ENCODE measurements at regions not wholly inside any gene's neighbourhood (a gene's known extent, or its start where the extent isn't known, plus 50 kb on each side); places are given as distances from the start of the nearest gene placed in this dataset.

DNA sequence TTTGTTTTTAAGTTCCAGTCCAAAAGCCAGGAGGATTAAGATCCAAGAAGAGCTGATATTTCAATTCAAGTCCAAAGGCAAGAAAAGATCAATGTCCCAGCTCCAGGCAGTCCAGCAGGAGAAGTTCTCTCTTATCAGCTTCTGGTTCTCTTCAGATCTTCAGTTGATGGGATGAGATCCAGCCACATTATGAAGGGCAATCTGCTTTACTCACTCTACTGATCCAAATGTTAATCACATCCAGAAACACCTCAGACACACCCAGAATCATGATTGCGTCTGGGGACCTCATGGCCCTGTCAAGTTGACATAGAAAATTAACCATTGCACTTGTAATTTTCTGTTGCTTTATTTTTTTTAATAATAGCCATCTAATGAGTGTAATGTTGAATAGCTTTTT is 178.4 kb downstream of the HERPUD2 start:
- H3K9me3 Mint-ChIP-seq = no peaks in the 10 kb centered on the region
- intact Hi-C loops (cut with micrococcal nuclease) = no loop called here
- POLR2A ChIA-PET = no interaction called here
- TF ChIP-seq, protein P1, sequence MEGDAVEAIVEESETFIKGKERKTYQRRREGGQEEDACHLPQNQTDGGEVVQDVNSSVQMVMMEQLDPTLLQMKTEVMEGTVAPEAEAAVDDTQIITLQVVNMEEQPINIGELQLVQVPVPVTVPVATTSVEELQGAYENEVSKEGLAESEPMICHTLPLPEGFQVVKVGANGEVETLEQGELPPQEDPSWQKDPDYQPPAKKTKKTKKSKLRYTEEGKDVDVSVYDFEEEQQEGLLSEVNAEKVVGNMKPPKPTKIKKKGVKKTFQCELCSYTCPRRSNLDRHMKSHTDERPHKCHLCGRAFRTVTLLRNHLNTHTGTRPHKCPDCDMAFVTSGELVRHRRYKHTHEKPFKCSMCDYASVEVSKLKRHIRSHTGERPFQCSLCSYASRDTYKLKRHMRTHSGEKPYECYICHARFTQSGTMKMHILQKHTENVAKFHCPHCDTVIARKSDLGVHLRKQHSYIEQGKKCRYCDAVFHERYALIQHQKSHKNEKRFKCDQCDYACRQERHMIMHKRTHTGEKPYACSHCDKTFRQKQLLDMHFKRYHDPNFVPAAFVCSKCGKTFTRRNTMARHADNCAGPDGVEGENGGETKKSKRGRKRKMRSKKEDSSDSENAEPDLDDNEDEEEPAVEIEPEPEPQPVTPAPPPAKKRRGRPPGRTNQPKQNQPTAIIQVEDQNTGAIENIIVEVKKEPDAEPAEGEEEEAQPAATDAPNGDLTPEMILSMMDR (IDR thresholded peaks at IDR 0.05) = no peak
- CTCF ChIA-PET = interaction anchor here (0.7 kb wide), 1 partner anchor 91 kb away, joined by 3 read pairs; no protein-coding TSS in a partner anchor
- no peak overlapping the region for H3K4me3 Mint-ChIP-seq
- H3K27ac Mint-ChIP-seq = no peak overlapping the region
- ATAC-seq (no peak), DNase-seq (no peak)
- H3K4me1 Mint-ChIP-seq (ENCODE audit: low read depth) = no peaks in the 10 kb centered on the region
- H3K27me3 Mint-ChIP-seq = no peaks in the 10 kb centered on the region
- H3K36me3 Mint-ChIP-seq (ENCODE audit: low read depth) = no peaks in the 10 kb centered on the region

DNA sequence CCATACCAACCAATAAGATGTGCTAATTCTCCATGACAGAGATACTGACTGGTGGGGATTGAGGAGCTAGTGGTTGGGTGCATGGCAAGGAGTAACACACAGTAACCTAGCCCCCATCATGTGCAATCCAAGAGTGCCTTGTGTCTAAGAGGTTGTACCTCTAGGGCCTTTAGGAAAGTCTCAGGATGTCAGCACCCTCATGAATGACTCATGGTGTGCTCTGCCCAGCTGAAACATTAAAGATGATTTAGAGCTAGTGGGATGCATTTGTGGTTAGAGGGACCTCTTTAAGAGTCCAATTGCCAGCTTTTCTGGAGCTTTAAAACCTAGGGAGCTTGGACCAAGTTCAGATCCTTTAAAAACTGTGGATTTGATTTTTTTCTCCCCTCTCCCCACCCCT is 181.1 kb downstream of the HERPUD2 start:
- Mint-ChIP-seq H3K4me1 (ENCODE audit: low read depth) (no peaks in the 10 kb centered on the region), H3K27ac (no peak overlapping the region), H3K36me3 (ENCODE audit: low read depth) (no peaks in the 10 kb centered on the region), H3K9me3 (no peaks in the 10 kb centered on the region), H3K27me3 (no peaks in the 10 kb centered on the region), H3K4me3 (no peak overlapping the region)
- CTCF ChIA-PET = no interaction called here
- intact Hi-C loops (cut with micrococcal nuclease) = no loop called here
- POLR2A ChIA-PET = interaction anchor here (0.8 kb wide), 1 partner anchor 47 kb away, joined by 3 read pairs; no protein-coding TSS in a partner anchor
- no peak for DNase-seq
- ATAC-seq = no peak
- TF ChIP-seq, protein P1 (IDR thresholded peaks at IDR 0.05) = no peak

DNA sequence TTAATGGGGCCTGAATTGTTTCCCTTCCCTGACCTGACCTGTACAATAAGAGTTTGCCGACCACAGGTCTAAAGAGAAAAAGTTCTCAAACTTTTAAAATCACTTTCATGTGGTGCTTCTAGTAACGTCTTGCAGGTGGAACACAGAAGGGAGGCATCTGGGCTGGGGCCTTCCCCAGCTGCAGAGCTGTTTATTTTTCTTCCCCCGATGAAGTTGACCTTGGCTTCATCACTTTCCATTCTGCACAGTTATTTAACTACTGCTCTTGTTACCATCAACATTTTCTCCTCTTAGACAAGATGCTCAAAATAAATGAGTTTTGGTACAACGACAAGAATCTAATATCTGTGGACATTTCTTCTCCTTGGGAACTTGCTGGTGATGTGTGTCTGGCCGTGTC is 181.7 kb downstream of the HERPUD2 start:
- intact Hi-C loops (cut with micrococcal nuclease) = no loop called here
- no peak overlapping the region for H3K4me3 Mint-ChIP-seq
- no peaks in the 10 kb centered on the region for H3K36me3 Mint-ChIP-seq (ENCODE audit: low read depth)
- ChIA-PET CTCF (no interaction called here), POLR2A (no interaction called here)
- H3K9me3 Mint-ChIP-seq = no peaks in the 10 kb centered on the region
- TF ChIP-seq, protein P1 (IDR thresholded peaks at IDR 0.05) = no peak
- H3K4me1 Mint-ChIP-seq (ENCODE audit: low read depth) = no peaks in the 10 kb centered on the region
- no peak overlapping the region for H3K27ac Mint-ChIP-seq
- H3K27me3 Mint-ChIP-seq = no peaks in the 10 kb centered on the region
- ATAC-seq = no peak
- no peak for DNase-seq

DNA sequence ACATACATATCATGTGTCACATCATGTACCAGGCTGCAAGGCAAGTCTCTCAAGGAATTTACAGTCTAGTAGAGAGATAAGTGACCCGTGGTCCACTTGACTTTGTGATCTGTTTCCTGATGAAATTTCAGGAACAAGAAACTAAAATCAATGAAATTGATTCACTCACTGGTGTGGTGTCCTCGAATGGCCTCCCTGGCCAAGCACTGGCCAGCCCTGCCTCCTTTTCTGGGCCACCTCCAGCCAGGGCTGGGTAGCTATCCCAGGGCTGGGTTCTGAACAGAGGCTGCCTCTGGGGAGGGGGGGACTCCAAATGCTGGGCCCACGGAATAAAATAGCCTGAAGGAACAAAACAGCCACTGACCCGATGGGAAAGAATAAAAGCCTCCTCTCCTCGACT is 182.2 kb downstream of the HERPUD2 start:
- DNase-seq = no peak
- no peaks in the 10 kb centered on the region for H3K9me3 Mint-ChIP-seq
- ChIA-PET CTCF (interaction anchor here (1.3 kb wide), 1 partner anchor 10 kb away, joined by 4 read pairs; no protein-coding TSS in a partner anchor), POLR2A (no interaction called here)
- no peak for ATAC-seq
- H3K27me3 Mint-ChIP-seq = no peaks in the 10 kb centered on the region
- H3K27ac Mint-ChIP-seq = no peak overlapping the region
- no peak overlapping the region for H3K4me3 Mint-ChIP-seq
- no peaks in the 10 kb centered on the region for H3K36me3 Mint-ChIP-seq (ENCODE audit: low read depth)
- H3K4me1 Mint-ChIP-seq (ENCODE audit: low read depth) = no peaks in the 10 kb centered on the region
- TF ChIP-seq, protein P1 (IDR thresholded peaks at IDR 0.05) = no peak
- intact Hi-C loops (cut with micrococcal nuclease) = no loop called here

DNA sequence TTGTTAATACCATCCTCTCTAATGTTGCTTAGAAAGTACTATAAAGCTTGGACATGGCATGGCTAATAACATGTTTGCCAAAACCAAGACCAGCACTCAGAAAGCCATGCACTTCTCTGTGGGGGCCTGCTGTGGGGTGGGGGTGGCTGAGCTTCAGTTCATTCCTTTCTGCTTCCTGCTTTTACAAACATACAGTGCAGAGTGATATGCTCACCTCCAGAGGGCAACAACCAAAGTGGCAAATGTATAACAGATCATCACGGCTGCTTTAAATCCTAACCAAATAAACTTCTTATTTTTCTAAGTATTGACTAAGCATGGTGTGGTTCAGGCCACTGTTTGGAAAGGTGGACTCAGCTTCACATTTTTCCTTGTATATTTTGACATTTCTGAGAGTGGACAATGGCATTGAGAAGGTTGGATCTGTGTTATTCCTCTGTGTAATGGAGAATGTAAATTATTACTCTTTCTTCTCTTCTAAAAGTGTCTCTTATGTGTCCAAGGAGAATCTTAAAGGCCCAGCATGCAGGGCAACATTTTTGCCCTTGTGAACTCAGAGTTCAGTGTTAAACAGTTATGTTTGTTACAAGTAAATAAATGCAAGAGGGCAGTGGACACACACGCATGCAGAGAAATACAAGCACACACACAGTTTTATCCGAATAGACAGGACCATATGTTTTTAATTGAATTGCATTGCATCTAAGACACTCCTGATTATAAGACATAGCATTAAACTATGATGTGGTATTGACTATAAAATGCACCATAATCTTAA is 186.1 kb downstream of the HERPUD2 start:
- Mint-ChIP-seq H3K36me3 (ENCODE audit: low read depth) (no peaks in the 10 kb centered on the region), H3K4me1 (ENCODE audit: low read depth) (no peaks in the 10 kb centered on the region), H3K27me3 (no peaks in the 10 kb centered on the region), H3K27ac (no peak overlapping the region), H3K4me3 (no peak overlapping the region), H3K9me3 (no peaks in the 10 kb centered on the region)
- DNase-seq (no peak), ATAC-seq (no peak)
- TF ChIP-seq, protein P1 (IDR thresholded peaks at IDR 0.05) = no peak
- intact Hi-C loops (cut with micrococcal nuclease) = no loop called here
- ChIA-PET CTCF (interaction anchor here (0.8 to 2.1 kb wide), 4 partner anchors 10 to 85 kb away, joined by 3 to 7 read pairs (median 4); no protein-coding TSS in a partner anchor), POLR2A (no interaction called here)

All from activated CD8-positive, alpha-beta T cell treated with anti-CD3 and anti-CD28 coated beads for 36 hours (primary cell).